Hematopoietic multipotent progenitor cell treated with erythropoietin and hydrocortisone succinate and interleukin-3 and kit ligand, for 6 days (in vitro differentiated cells): ENCODE measurements at regions not wholly inside any gene's neighbourhood (a gene's known extent, or its start where the extent isn't known, plus 50 kb on each side); places are given as distances from the start of the nearest gene placed in this dataset.
"Not testable (repeated sequence)": the region's sequence is repeated elsewhere in the genome, so short reads cannot be mapped to it uniquely, and the experiment has no call there.

Experiments used
- DNase-seq: peaks from one replicate; pipeline ENCODE4 v3.0.0-alpha.2; 2015

- DNase-seq = no peak
Observed at GRCh38 chr11:37372667-37373066, 774.6 kb upstream of the RAG2 start.

GRCh38 chr11:37371346-37371970 lies 773.4 kb upstream of the RAG2 start:
- no peak for DNase-seq

- no peak for DNase-seq
Observed at GRCh38 chr11:37370817-37371216, 772.8 kb upstream of the RAG2 start.

- no peak for DNase-seq
Observed at GRCh38 chr11:37364246-37364839, 766.3 kb upstream of the RAG2 start.

- DNase-seq = no peak
Observed at GRCh38 chr11:37353192-37353591, 755.2 kb upstream of the RAG2 start.

- no peak for DNase-seq
Observed at GRCh38 chr11:37352485-37352884, 754.4 kb upstream of the RAG2 start.

- DNase-seq = no peak
Observed at GRCh38 chr11:37343290-37343689, 745.3 kb upstream of the RAG2 start.

- no peak for DNase-seq
Observed at GRCh38 chr11:37336401-37336800, 738.4 kb upstream of the RAG2 start.

GRCh38 chr11:37333345-37333744 lies 735.3 kb upstream of the RAG2 start:
- peak; percentile 60 for DNase-seq

GRCh38 chr11:37323843-37324242 lies 725.8 kb upstream of the RAG2 start:
- DNase-seq = no peak

GRCh38 chr11:37322333-37323194 lies 724.5 kb upstream of the RAG2 start:
- DNase-seq = no peak

GRCh38 chr11:37320921-37321320 lies 722.9 kb upstream of the RAG2 start:
- DNase-seq = no peak

- no peak for DNase-seq
Observed at GRCh38 chr11:37317803-37318202, 719.8 kb upstream of the RAG2 start.

GRCh38 chr11:37313266-37313665 lies 715.2 kb upstream of the RAG2 start:
- DNase-seq = no peak

- DNase-seq = no peak
Observed at GRCh38 chr11:37306563-37306962, 708.5 kb upstream of the RAG2 start.

- DNase-seq = not testable (repeated sequence)
Observed at GRCh38 chr11:37301405-37301804, 703.4 kb upstream of the RAG2 start.

GRCh38 chr11:37298173-37298572 lies 700.1 kb upstream of the RAG2 start:
- DNase-seq = no peak

GRCh38 chr11:37286890-37287289 lies 688.9 kb upstream of the RAG2 start:
- no peak for DNase-seq

GRCh38 chr11:37282367-37282766 lies 684.3 kb upstream of the RAG2 start:
- no peak for DNase-seq

GRCh38 chr11:37280200-37280599 lies 682.2 kb upstream of the RAG2 start:
- DNase-seq = no peak

- DNase-seq = no peak
Observed at GRCh38 chr11:37277896-37278465, 679.9 kb upstream of the RAG2 start.

- no peak for DNase-seq
Observed at GRCh38 chr11:37264783-37265182, 666.7 kb upstream of the RAG2 start.

GRCh38 chr11:37264060-37264459 lies 666.0 kb upstream of the RAG2 start:
- DNase-seq = no peak

- DNase-seq = not testable (repeated sequence)
Observed at GRCh38 chr11:37263467-37263866, 665.4 kb upstream of the RAG2 start.
